H1 (cell line): ENCODE measurements at regions not wholly inside any gene's neighbourhood (a gene's known extent, or its start where the extent isn't known, plus 50 kb on each side); places are given as distances from the start of the nearest gene placed in this dataset.

ENCODE experiments used
- CHD1 ChIP-seq: IDR thresholded peaks from 2 replicates; pipeline ENCODE4 v1.6.1; 2012; ENCODE audit warnings: low read depth, low read length, improper control_type of control experiment
- GABPA ChIP-seq: IDR thresholded peaks from 2 replicates; pipeline ENCODE4 v1.6.1; 2011; ENCODE audit warnings: mild to moderate bottlenecking, low read length, moderate library complexity, borderline replicate concordance; ENCODE audit not compliant: insufficient read depth
- JUN ChIP-seq: IDR thresholded peaks from 2 replicates; pipeline ENCODE4 v1.6.1; 2011; ENCODE audit warnings: low read depth, mild to moderate bottlenecking, improper control_type of control experiment, low read length
- SIX5 ChIP-seq: IDR thresholded peaks from 2 replicates; pipeline ENCODE4 v1.6.1; 2011; ENCODE audit warnings: mild to moderate bottlenecking, low read depth, low read length
- TF ChIP-seq, protein P1 (sequence below): IDR thresholded peaks from 2 replicates; pipeline ENCODE4 v1.6.1; 2012; ENCODE audit warnings: inconsistent platforms

DNA sequence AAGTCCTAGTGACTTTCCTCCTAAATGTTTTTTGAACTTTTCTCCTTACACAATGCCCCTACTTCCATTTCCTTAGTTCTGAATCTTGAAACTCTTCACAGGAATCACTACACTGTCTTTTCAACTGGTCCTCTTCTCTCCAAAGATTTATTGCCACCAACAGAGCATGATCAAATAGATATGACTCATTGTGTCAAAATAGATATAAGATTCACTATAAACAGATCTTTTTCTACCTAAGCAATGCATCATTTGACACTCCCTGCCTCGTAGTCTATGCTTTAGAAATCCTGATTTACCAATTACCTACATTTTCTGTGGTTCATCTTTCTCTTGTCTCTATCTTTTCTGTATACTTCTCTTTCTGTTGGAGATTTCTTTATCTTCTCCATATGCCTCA lies 789.6 kb upstream of the SLIT2 start (continued):
- TF ChIP-seq SIX5: no peak
- TF ChIP-seq CHD1: no peak
- TF ChIP-seq, protein P1, sequence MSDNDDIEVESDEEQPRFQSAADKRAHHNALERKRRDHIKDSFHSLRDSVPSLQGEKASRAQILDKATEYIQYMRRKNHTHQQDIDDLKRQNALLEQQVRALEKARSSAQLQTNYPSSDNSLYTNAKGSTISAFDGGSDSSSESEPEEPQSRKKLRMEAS: no peak
- no peak for TF ChIP-seq GABPA
- TF ChIP-seq JUN: no peak
